ENCODE measurements at regions not wholly inside any gene's neighbourhood (a gene's known extent, or its start where the extent isn't known, plus 50 kb on each side); places are given as distances from the start of the nearest gene placed in this dataset.

GRCh38 chr15:70358011-70358819 is 260.5 kb upstream of the TLE3 start:
- H3K4me1 ChIP-seq, result peaks cover 35% of the 10 kb centered on the region
- peak in 1 of 2 experiments; percentile 51 for DNase-seq
- H3K27me3 ChIP-seq, result no peaks in the 10 kb centered on the region
- no peak overlapping the region for H3K4me3 ChIP-seq
- no peaks in the 10 kb centered on the region for H3K9me3 ChIP-seq (replicated peaks)
- H3K36me3 ChIP-seq, result no peaks in the 10 kb centered on the region
- no peak overlapping the region for H3K27ac ChIP-seq

GRCh38 chr15:70357453-70357852 is 259.7 kb upstream of the TLE3 start:
- H3K27ac ChIP-seq, result peak overlapping the region; percentile 64
- H3K36me3 ChIP-seq, result no peaks in the 10 kb centered on the region
- H3K9me3 ChIP-seq (replicated peaks), result no peaks in the 10 kb centered on the region
- H3K27me3 ChIP-seq, result no peaks in the 10 kb centered on the region
- H3K4me1 ChIP-seq, result peaks cover 33% of the 10 kb centered on the region
- DNase-seq, result no peak
- no peak overlapping the region for H3K4me3 ChIP-seq

- Histone ChIP-seq H3K27me3 (no peaks in the 10 kb centered on the region), H3K4me3 (no peak overlapping the region), H3K36me3 (no peaks in the 10 kb centered on the region), H3K27ac (peak overlapping the region; percentile 64), H3K4me1 (peaks cover 28% of the 10 kb centered on the region), H3K9me3 (replicated peaks) (no peaks in the 10 kb centered on the region)
- DNase-seq, result peak; percentile 79 to 85
Observed at GRCh38 chr15:70356919-70357318, 259.2 kb upstream of the TLE3 start.

GRCh38 chr15:70356062-70356860 is 258.5 kb upstream of the TLE3 start:
- no peak for DNase-seq
- Histone ChIP-seq H3K27ac (no peak overlapping the region), H3K27me3 (no peaks in the 10 kb centered on the region)

GRCh38 chr15:70355275-70355795 is 257.6 kb upstream of the TLE3 start:
- H3K4me3 ChIP-seq, result no peak overlapping the region
- no peaks in the 10 kb centered on the region for H3K27me3 ChIP-seq
- no peaks in the 10 kb centered on the region for H3K9me3 ChIP-seq (replicated peaks)
- H3K4me1 ChIP-seq, result peaks cover 25% of the 10 kb centered on the region
- DNase-seq, result no peak
- no peaks in the 10 kb centered on the region for H3K36me3 ChIP-seq
- H3K27ac ChIP-seq, result no peak overlapping the region

More at GRCh38 chr15:70356062-70356860, 258.5 kb upstream of the TLE3 start:
- no peaks in the 10 kb centered on the region for H3K9me3 ChIP-seq (replicated peaks)
- H3K4me1 ChIP-seq, result peaks cover 25% of the 10 kb centered on the region
- H3K36me3 ChIP-seq, result no peaks in the 10 kb centered on the region
- no peak overlapping the region for H3K4me3 ChIP-seq

- no peaks in the 10 kb centered on the region for H3K27me3 ChIP-seq
- H3K4me1 ChIP-seq, result peaks cover 25% of the 10 kb centered on the region
- H3K36me3 ChIP-seq, result no peaks in the 10 kb centered on the region
- no peak overlapping the region for H3K4me3 ChIP-seq
- no peak for DNase-seq
- H3K9me3 ChIP-seq (replicated peaks), result no peaks in the 10 kb centered on the region
- H3K27ac ChIP-seq, result no peak overlapping the region
Observed at GRCh38 chr15:70354346-70354905, 256.7 kb upstream of the TLE3 start.

GRCh38 chr15:70353606-70354345 is 256.1 kb upstream of the TLE3 start:
- no peak for DNase-seq
- Histone ChIP-seq H3K9me3 (replicated peaks) (no peaks in the 10 kb centered on the region), H3K27me3 (0 out of 2 replicates have a peak, but pooled peaks cover 2% of the 10 kb centered on the region), H3K36me3 (no peaks in the 10 kb centered on the region), H3K27ac (no peak overlapping the region), H3K4me3 (no peak overlapping the region), H3K4me1 (peaks cover 25% of the 10 kb centered on the region)

GRCh38 chr15:70351941-70352774 is 254.4 kb upstream of the TLE3 start:
- Histone ChIP-seq H3K27ac (no peak overlapping the region), H3K27me3 (peaks cover 14% of the 10 kb centered on the region; the same call in 1 of the 2 replicates), H3K4me1 (peaks cover 17% of the 10 kb centered on the region), H3K36me3 (no peaks in the 10 kb centered on the region), H3K9me3 (replicated peaks) (no peaks in the 10 kb centered on the region), H3K4me3 (no peak overlapping the region)
- no peak for DNase-seq

- Histone ChIP-seq H3K4me1 (peaks cover 9% of the 10 kb centered on the region), H3K27ac (no peak overlapping the region), H3K27me3 (peaks cover 14% of the 10 kb centered on the region; the same call in 1 of the 2 replicates), H3K4me3 (no peak overlapping the region), H3K9me3 (replicated peaks) (no peaks in the 10 kb centered on the region), H3K36me3 (no peaks in the 10 kb centered on the region)
- no peak for DNase-seq
Observed at GRCh38 chr15:70351391-70351790, 253.7 kb upstream of the TLE3 start.

- no peaks in the 10 kb centered on the region for H3K9me3 ChIP-seq (replicated peaks)
- no peak for DNase-seq
- H3K27me3 ChIP-seq, result peaks cover 14% of the 10 kb centered on the region; the same call in 1 of the 2 replicates
- no peaks in the 10 kb centered on the region for H3K36me3 ChIP-seq
- H3K4me1 ChIP-seq, result 0 out of 2 replicates have a peak, but pooled peaks cover 3% of the 10 kb centered on the region
- no peak overlapping the region for H3K4me3 ChIP-seq
- no peak overlapping the region for H3K27ac ChIP-seq
Observed at GRCh38 chr15:70348581-70349344, 251.0 kb upstream of the TLE3 start.

- Histone ChIP-seq H3K27ac (no peak overlapping the region), H3K36me3 (no peaks in the 10 kb centered on the region), H3K27me3 (peaks cover 14% of the 10 kb centered on the region; the same call in 1 of the 2 replicates), H3K9me3 (replicated peaks) (no peaks in the 10 kb centered on the region), H3K4me3 (no peak overlapping the region), H3K4me1 (0 out of 2 replicates have a peak, but pooled peaks cover 3% of the 10 kb centered on the region)
- peak in 1 of 2 experiments; percentile 49 for DNase-seq
Observed at GRCh38 chr15:70348226-70348543, 250.5 kb upstream of the TLE3 start.

- no peaks in the 10 kb centered on the region for H3K36me3 ChIP-seq
- 0 out of 2 replicates have a peak, but pooled peaks cover 3% of the 10 kb centered on the region for H3K4me1 ChIP-seq
- H3K27ac ChIP-seq, result no peak overlapping the region
- peaks cover 14% of the 10 kb centered on the region; the same call in 1 of the 2 replicates for H3K27me3 ChIP-seq
- no peaks in the 10 kb centered on the region for H3K9me3 ChIP-seq (replicated peaks)
- no peak overlapping the region for H3K4me3 ChIP-seq
- no peak for DNase-seq
Observed at GRCh38 chr15:70347321-70348225, 249.9 kb upstream of the TLE3 start.
